Body of pancreas (tissue), 4 donors: ENCODE measurements at regions not wholly inside any gene's neighbourhood (a gene's known extent, or its start where the extent isn't known, plus 50 kb on each side); places are given as distances from the start of the nearest gene placed in this dataset.

Source experiments
- CTCF ChIP-seq, 7 experiments: fragments of 450-650 bp in 4 of 7; fragments of 200-600 bp in 3 of 7; sonication (generic) in 3 of 7; IDR thresholded peaks; one replicate each; pipeline ENCODE4 v1.5.1; 2016 to 2019; ENCODE audit warnings: antibody characterized with exemption in 7 of 7
- POLR2A ChIP-seq, 3 donors: fragments of 450-650 bp; IDR thresholded peaks; one replicate each; pipeline ENCODE4 v1.6.1; 2016; ENCODE audit warnings: antibody characterized with exemption in 3 of 3, mild to moderate bottlenecking in 2 of 3

GRCh38 chr1:194039578-194039977, 853.2 kb upstream of the B3GALT2 start:
- TF ChIP-seq CTCF (IDR thresholded peaks at IDR 0.05) (no peak), POLR2A (IDR thresholded peaks at IDR 0.05) (no peak)
